MCF 10A (cell line): ENCODE measurements at regions not wholly inside any gene's neighbourhood (a gene's known extent, or its start where the extent isn't known, plus 50 kb on each side); places are given as distances from the start of the nearest gene placed in this dataset.

Experiments
- BruUV-seq: library from RNA; stranded (reverse); fragments of 400-500 nt; replicated peaks from 2 replicates; lab custom pipeline; 2021; lab: Mats Ljungman, UMichigan
- CTCF ChIA-PET: fragments of 300-600 bp; sonication (Branson Sonifier 250); formaldehyde crosslinking; extraction: SDS; loops from one replicate; lab custom pipeline; 2021; ENCODE audit warnings: antibody characterized with exemption, inconsistent platforms; lab: Yijun Ruan, JAX
- POLR2A ChIA-PET: fragments of 300-600, 350-650 bp; sonication (Branson Sonifier 250); formaldehyde crosslinking; extraction: SDS; loops from one replicate; lab custom pipeline; 2020; ENCODE audit warnings: antibody characterized with exemption, inconsistent platforms; lab: Yijun Ruan, JAX
- DNase-seq: peaks from one replicate; pipeline ENCODE4 v3.0.0-alpha.2; 2018; ENCODE audit not compliant: unreplicated experiment
- H3K27ac Mint-ChIP-seq: one replicate; pipeline ENCODE4 v1.8.0; 2022; ENCODE audit warnings: mild to moderate bottlenecking, low read depth, mixed read lengths; ENCODE audit not compliant: unreplicated experiment
- H3K27me3 Mint-ChIP-seq: one replicate; pipeline ENCODE4 v1.8.0; 2022; ENCODE audit warnings: mixed read lengths; ENCODE audit not compliant: insufficient read depth, unreplicated experiment
- H3K36me3 Mint-ChIP-seq: one replicate; pipeline ENCODE4 v1.8.0; 2022; ENCODE audit warnings: mild to moderate bottlenecking, moderate library complexity, mixed read lengths; ENCODE audit not compliant: insufficient read depth, unreplicated experiment
- H3K4me1 Mint-ChIP-seq: one replicate; pipeline ENCODE4 v1.8.0; 2022; ENCODE audit warnings: mixed read lengths; ENCODE audit not compliant: insufficient read depth, unreplicated experiment
- H3K4me3 Mint-ChIP-seq: one replicate; pipeline ENCODE4 v1.8.0; 2022; ENCODE audit warnings: mild to moderate bottlenecking, moderate library complexity, mixed read lengths; ENCODE audit not compliant: unreplicated experiment
- H3K9me3 Mint-ChIP-seq: one replicate; pipeline ENCODE4 v1.8.0; 2022; ENCODE audit warnings: mixed read lengths; ENCODE audit not compliant: unreplicated experiment
- CTCF ChIP-seq: fragments of 200-600 bp; IDR thresholded peaks from one replicate; pipeline ENCODE4 v1.8.0; 2022; ENCODE audit warnings: antibody characterized with exemption, mild to moderate bottlenecking; ENCODE audit not compliant: unreplicated experiment
- intact Hi-C: fragments of 100-400 bp; cut with micrococcal nuclease; formaldehyde crosslinking; loops from 2 replicates; pipeline ENCODE4 v1.14.1; 2022

DNA sequence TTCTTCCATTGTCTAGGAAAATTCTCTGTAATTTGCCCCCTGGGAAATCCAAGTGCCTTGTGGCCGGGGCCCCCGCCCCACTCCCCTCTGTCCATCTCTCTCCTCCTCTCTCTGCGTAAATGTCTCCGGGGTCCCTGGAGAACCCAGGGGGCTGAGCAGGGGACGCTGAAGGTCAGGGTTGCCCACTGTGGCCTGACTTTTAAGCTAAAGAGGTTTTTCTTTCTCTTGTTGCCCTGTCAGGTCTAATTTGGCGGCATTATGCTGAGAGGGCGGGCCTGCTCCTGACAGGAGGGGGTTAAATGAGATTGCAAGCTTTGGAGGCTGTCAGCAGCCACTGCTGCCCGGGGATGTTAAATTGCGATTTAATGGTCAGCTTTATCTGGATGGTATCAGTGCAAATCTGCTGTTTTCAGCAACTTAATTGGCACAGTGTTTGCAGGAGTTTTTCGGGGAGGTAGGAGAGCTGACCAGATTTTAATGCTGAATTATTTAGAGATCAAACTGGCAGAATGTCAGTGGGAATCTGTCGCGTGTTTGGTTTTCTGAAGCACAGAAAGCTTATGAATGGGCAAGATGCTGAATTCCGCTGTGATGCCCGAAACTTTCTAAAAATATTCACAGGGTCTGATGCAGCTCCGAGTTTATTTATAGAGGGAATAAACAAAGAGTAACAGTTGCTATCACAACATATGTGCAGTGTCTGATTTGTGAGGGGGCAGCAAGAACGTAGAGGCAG lies 93.2 kb upstream of the SOX1 start:
- Mint-ChIP-seq H3K27me3 (no peaks in the 10 kb centered on the region), H3K4me1 (no peaks in the 10 kb centered on the region), H3K36me3 (no peaks in the 10 kb centered on the region), H3K27ac (no peak overlapping the region), H3K4me3 (no peak overlapping the region), H3K9me3 (peaks cover 22% of the 10 kb centered on the region)
- TF ChIP-seq CTCF: no peak
- no peak for DNase-seq
- CTCF ChIA-PET: interaction anchor here (0.8 kb wide), 1 partner anchor 12 kb away, joined by 3 read pairs; no protein-coding TSS in a partner anchor
- POLR2A ChIA-PET: interaction anchor here (0.6 to 0.8 kb wide), 2 partner anchors 10 to 1209 kb away, joined by 3 read pairs; no protein-coding TSS in a partner anchor
- intact Hi-C loops: no loop called here
- BruUV-seq: no TSS peak

DNA sequence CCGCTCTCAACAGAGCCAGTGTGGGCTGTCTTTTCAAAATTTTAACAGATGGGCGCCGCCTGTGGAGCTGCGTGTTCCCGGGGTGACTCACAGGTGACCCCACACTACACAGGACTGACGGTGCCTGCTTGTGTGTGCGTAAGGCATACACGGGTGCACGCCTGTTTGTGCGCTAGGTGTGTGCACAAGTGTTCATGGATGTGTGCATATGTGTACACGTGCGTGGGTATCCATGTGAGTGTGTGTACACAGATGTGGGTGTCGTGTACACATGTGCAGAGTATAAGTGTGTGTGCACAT lies 92.7 kb upstream of the SOX1 start:
- no peak for DNase-seq
- Mint-ChIP-seq H3K9me3 (peaks cover 22% of the 10 kb centered on the region), H3K4me3 (no peak overlapping the region), H3K36me3 (no peaks in the 10 kb centered on the region), H3K27me3 (no peaks in the 10 kb centered on the region), H3K27ac (no peak overlapping the region), H3K4me1 (no peaks in the 10 kb centered on the region)
- ChIA-PET CTCF (no interaction called here), POLR2A (interaction anchor here (0.6 kb wide), 1 partner anchor 1208 kb away, joined by 3 read pairs; no protein-coding TSS in a partner anchor)
- TF ChIP-seq CTCF: no peak
- no TSS peak for BruUV-seq
- intact Hi-C loops: no loop called here

- DNase-seq: no peak
- Mint-ChIP-seq H3K9me3 (peaks cover 26% of the 10 kb centered on the region), H3K27ac (no peak overlapping the region), H3K4me3 (no peak overlapping the region), H3K4me1 (no peaks in the 10 kb centered on the region), H3K27me3 (no peaks in the 10 kb centered on the region), H3K36me3 (no peaks in the 10 kb centered on the region)
- POLR2A ChIA-PET: no interaction called here
- no peak for TF ChIP-seq CTCF
- BruUV-seq: no TSS peak
- intact Hi-C loops: no loop called here
- CTCF ChIA-PET: interaction anchor here (0.6 kb wide), 1 partner anchor 40 kb away, joined by 3 read pairs; no protein-coding TSS in a partner anchor
These were observed 91.1 kb upstream of the SOX1 start for GRCh38 chr13:111975539-111976473.

DNA sequence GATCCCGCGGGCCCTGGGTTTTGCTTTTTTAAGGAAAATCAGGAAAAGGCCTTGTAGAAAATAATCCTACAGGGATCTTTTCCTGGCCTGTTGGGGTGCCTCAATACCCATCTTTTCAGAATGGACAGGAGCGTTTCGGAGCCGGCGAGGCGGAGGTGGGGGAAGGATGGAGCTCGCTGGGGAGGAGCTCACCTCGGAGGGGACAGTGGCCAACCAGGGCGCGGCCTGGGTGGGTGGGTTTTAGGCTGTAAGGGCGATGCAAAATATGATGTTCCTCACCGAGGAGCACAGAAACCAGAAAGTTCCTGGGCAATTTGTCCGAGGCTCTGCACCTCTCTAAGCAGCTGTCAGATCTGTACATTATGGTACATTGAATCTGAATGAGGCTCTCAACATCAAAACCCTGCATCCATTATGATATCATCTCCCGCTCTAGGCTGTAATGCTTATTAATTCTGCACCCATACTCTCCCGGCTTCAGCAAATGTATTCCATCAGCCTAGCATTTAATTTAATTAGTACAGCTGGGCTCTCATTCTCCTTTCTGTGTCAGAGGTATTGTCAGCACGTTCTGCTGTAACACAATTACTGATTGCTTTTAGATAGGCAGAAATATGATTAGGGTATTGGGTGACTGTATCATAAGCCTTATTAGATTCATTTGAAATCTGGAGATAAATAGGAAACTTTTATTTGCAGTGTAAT lies 90.3 kb upstream of the SOX1 start:
- BruUV-seq: no TSS peak

More for the DNA sequence above, 90.3 kb upstream of the SOX1 start:
- ChIA-PET CTCF (no interaction called here), POLR2A (no interaction called here)
- no peaks in the 10 kb centered on the region for H3K27me3 Mint-ChIP-seq
- no peak for TF ChIP-seq CTCF
- no peak overlapping the region for H3K4me3 Mint-ChIP-seq
- DNase-seq: no peak
- H3K27ac Mint-ChIP-seq: no peak overlapping the region
- H3K36me3 Mint-ChIP-seq: no peaks in the 10 kb centered on the region
- no peaks in the 10 kb centered on the region for H3K4me1 Mint-ChIP-seq
- peaks cover 31% of the 10 kb centered on the region for H3K9me3 Mint-ChIP-seq
- intact Hi-C loops: no loop called here
